WTC11 (cell line): ENCODE measurements at regions not wholly inside any gene's neighbourhood (a gene's known extent, or its start where the extent isn't known, plus 50 kb on each side); places are given as distances from the start of the nearest gene placed in this dataset.

Source experiments
- ATAC-seq: fragments of 200-7000 bp; cut with Tn5 transposase; 2 replicates; pipeline ENCODE4 v1.10.0; 2021; ENCODE audit warnings: mild to moderate bottlenecking, moderate library complexity
- CTCF ChIA-PET: fragments of 300-600 bp; sonication (Branson Sonifier 250); formaldehyde crosslinking; loops from one replicate; lab custom pipeline; 2021; ENCODE audit warnings: antibody characterized with exemption; lab: Charles Lee
- POLR2A ChIA-PET: fragments of 350-600 bp; sonication (Branson Sonifier 250); formaldehyde crosslinking; loops from one replicate; lab custom pipeline; 2021; ENCODE audit warnings: antibody characterized with exemption; lab: Charles Lee
- DNase-seq: peaks from one replicate; pipeline ENCODE4 v3.0.0; 2021; ENCODE audit warnings: low spot score
- H3K27ac Mint-ChIP-seq: 2 replicates; pipeline ENCODE4 v1.8.0; 2021; ENCODE audit warnings: mixed read lengths
- H3K27me3 Mint-ChIP-seq: 2 replicates; pipeline ENCODE4 v1.8.0; 2021; ENCODE audit warnings: low read depth, mild to moderate bottlenecking, moderate library complexity, mixed read lengths
- H3K36me3 Mint-ChIP-seq: 2 replicates; pipeline ENCODE4 v1.8.0; 2021; ENCODE audit warnings: mixed read lengths
- H3K4me1 Mint-ChIP-seq: 2 replicates; pipeline ENCODE4 v1.8.0; 2022; ENCODE audit warnings: mixed read lengths
- H3K4me3 Mint-ChIP-seq: 2 replicates; pipeline ENCODE4 v1.8.0; 2021; ENCODE audit warnings: mild to moderate bottlenecking, moderate library complexity, mixed read lengths
- H3K9me3 Mint-ChIP-seq: 2 replicates; pipeline ENCODE4 v1.8.0; 2021; ENCODE audit warnings: mixed read lengths
- AFF4 ChIP-seq: sonication (generic); formaldehyde crosslinking; IDR thresholded peaks from 2 replicates; pipeline ENCODE4 v1.8.1; 2023; ENCODE audit warnings: mild to moderate bottlenecking, missing genetic modification reagents, borderline replicate concordance
- CREB1 ChIP-seq: sonication (generic); formaldehyde crosslinking; IDR thresholded peaks from 2 replicates; pipeline ENCODE4 v1.8.0; 2023; ENCODE audit warnings: mild to moderate bottlenecking, missing genetic modification reagents
- FOXJ3 ChIP-seq: sonication (generic); formaldehyde crosslinking; IDR thresholded peaks from 2 replicates; pipeline ENCODE4 v1.9.0; 2021; ENCODE audit warnings: missing genetic modification reagents, mild to moderate bottlenecking, borderline replicate concordance
- OVOL2 ChIP-seq: fragments of 250-450 bp; sonication (Bioruptor Pico); IDR thresholded peaks from 2 replicates; pipeline ENCODE4 v1.9.0; 2021; ENCODE audit warnings: mild to moderate bottlenecking, borderline replicate concordance
- SOX15 ChIP-seq: fragments of 250-450 bp; sonication (Bioruptor Pico); IDR thresholded peaks from 2 replicates; pipeline ENCODE4 v1.9.0; 2021; ENCODE audit warnings: mild to moderate bottlenecking
- TCF7 ChIP-seq: sonication (generic); formaldehyde crosslinking; IDR thresholded peaks from 2 replicates; pipeline ENCODE4 v1.8.0; 2022; ENCODE audit warnings: mild to moderate bottlenecking, low read depth, missing genetic modification reagents, moderate library complexity
- ZNF121 ChIP-seq: sonication (generic); formaldehyde crosslinking; IDR thresholded peaks from 2 replicates; pipeline ENCODE4 v1.8.0; 2023; ENCODE audit warnings: missing genetic modification reagents
- ZNF416 ChIP-seq: fragments of 250-450 bp; sonication (Bioruptor Pico); IDR thresholded peaks from 2 replicates; pipeline ENCODE4 v1.9.0; 2021; ENCODE audit warnings: mild to moderate bottlenecking, inconsistent platforms
- ZNF423 ChIP-seq: fragments of 250-450 bp; sonication (Bioruptor Pico); IDR thresholded peaks from 2 replicates; pipeline ENCODE4 v2.1.2; 2022; ENCODE audit warnings: mild to moderate bottlenecking, moderate library complexity
- ZNF671 ChIP-seq: fragments of 250-450 bp; sonication (Bioruptor Pico); IDR thresholded peaks from 2 replicates; pipeline ENCODE4 v1.8.0; 2021; ENCODE audit warnings: mild to moderate bottlenecking
- TF ChIP-seq, protein P1 (sequence below): fragments of 250-450 bp; sonication (Bioruptor Pico); IDR thresholded peaks from 2 replicates; pipeline ENCODE4 v1.9.0; 2021; ENCODE audit warnings: mild to moderate bottlenecking
- TF ChIP-seq, protein P2 (sequence below): sonication (generic); formaldehyde crosslinking; IDR thresholded peaks from 2 replicates; pipeline ENCODE4 v1.8.0; 2023; ENCODE audit warnings: mild to moderate bottlenecking, missing genetic modification reagents
- TF ChIP-seq, protein P3 (sequence below): sonication (generic); formaldehyde crosslinking; IDR thresholded peaks from 2 replicates; pipeline ENCODE4 v1.8.1; 2022; ENCODE audit warnings: mild to moderate bottlenecking, moderate library complexity, missing genetic modification reagents

GRCh38 chr1:234971586-234972297, 156.9 kb downstream of the TOMM20 start:
- Mint-ChIP-seq H3K27ac (peak overlapping the region; percentile 90), H3K9me3 (no peaks in the 10 kb centered on the region), H3K4me3 (no peak overlapping the region), H3K4me1 (peaks cover 45% of the 10 kb centered on the region), H3K36me3 (no peaks in the 10 kb centered on the region), H3K27me3 (peaks cover 14% of the 10 kb centered on the region)
- TF ChIP-seq, protein P1, sequence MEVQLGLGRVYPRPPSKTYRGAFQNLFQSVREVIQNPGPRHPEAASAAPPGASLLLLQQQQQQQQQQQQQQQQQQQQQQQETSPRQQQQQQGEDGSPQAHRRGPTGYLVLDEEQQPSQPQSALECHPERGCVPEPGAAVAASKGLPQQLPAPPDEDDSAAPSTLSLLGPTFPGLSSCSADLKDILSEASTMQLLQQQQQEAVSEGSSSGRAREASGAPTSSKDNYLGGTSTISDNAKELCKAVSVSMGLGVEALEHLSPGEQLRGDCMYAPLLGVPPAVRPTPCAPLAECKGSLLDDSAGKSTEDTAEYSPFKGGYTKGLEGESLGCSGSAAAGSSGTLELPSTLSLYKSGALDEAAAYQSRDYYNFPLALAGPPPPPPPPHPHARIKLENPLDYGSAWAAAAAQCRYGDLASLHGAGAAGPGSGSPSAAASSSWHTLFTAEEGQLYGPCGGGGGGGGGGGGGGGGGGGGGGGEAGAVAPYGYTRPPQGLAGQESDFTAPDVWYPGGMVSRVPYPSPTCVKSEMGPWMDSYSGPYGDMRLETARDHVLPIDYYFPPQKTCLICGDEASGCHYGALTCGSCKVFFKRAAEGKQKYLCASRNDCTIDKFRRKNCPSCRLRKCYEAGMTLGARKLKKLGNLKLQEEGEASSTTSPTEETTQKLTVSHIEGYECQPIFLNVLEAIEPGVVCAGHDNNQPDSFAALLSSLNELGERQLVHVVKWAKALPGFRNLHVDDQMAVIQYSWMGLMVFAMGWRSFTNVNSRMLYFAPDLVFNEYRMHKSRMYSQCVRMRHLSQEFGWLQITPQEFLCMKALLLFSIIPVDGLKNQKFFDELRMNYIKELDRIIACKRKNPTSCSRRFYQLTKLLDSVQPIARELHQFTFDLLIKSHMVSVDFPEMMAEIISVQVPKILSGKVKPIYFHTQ (CRISPR knock-in tag): no peak
- TF ChIP-seq ZNF121 (no peak), CREB1 (CRISPR knock-in tag) (no peak), ZNF416 (CRISPR knock-in tag) (no peak), SOX15 (CRISPR knock-in tag) (no peak), TCF7 (CRISPR knock-in tag) (no peak), ZNF671 (CRISPR knock-in tag) (no peak), AFF4 (CRISPR knock-in tag) (no peak), OVOL2 (CRISPR knock-in tag) (no peak), ZNF423 (no peak), FOXJ3 (CRISPR knock-in tag) (no peak)
- TF ChIP-seq, protein P2, sequence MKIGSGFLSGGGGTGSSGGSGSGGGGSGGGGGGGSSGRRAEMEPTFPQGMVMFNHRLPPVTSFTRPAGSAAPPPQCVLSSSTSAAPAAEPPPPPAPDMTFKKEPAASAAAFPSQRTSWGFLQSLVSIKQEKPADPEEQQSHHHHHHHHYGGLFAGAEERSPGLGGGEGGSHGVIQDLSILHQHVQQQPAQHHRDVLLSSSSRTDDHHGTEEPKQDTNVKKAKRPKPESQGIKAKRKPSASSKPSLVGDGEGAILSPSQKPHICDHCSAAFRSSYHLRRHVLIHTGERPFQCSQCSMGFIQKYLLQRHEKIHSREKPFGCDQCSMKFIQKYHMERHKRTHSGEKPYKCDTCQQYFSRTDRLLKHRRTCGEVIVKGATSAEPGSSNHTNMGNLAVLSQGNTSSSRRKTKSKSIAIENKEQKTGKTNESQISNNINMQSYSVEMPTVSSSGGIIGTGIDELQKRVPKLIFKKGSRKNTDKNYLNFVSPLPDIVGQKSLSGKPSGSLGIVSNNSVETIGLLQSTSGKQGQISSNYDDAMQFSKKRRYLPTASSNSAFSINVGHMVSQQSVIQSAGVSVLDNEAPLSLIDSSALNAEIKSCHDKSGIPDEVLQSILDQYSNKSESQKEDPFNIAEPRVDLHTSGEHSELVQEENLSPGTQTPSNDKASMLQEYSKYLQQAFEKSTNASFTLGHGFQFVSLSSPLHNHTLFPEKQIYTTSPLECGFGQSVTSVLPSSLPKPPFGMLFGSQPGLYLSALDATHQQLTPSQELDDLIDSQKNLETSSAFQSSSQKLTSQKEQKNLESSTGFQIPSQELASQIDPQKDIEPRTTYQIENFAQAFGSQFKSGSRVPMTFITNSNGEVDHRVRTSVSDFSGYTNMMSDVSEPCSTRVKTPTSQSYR (CRISPR knock-in tag): no peak
- TF ChIP-seq, protein P3, sequence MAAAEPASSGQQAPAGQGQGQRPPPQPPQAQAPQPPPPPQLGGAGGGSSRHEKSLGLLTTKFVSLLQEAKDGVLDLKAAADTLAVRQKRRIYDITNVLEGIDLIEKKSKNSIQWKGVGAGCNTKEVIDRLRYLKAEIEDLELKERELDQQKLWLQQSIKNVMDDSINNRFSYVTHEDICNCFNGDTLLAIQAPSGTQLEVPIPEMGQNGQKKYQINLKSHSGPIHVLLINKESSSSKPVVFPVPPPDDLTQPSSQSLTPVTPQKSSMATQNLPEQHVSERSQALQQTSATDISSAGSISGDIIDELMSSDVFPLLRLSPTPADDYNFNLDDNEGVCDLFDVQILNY (CRISPR knock-in tag): no peak
- ChIA-PET CTCF (interaction anchor here (1.4 kb wide), 1 partner anchor 472 kb away, joined by 5 read pairs; no protein-coding TSS in a partner anchor), POLR2A (interaction anchor here (1.0 kb wide), 1 partner anchor 360 kb away, joined by 6 read pairs; no protein-coding TSS in a partner anchor)
- ATAC-seq (no peak), DNase-seq (no peak)
